Femur (tissue), 1 donor: ENCODE measurements at regions not wholly inside any gene's neighbourhood (a gene's known extent, or its start where the extent isn't known, plus 50 kb on each side); places are given as distances from the start of the nearest gene placed in this dataset.
"Not testable (repeated sequence)": the region's sequence is repeated elsewhere in the genome, so short reads cannot be mapped to it uniquely, and the experiment has no call there.

ENCODE experiments used
- DNase-seq: peaks from one replicate; pipeline ENCODE4 v3.0.0-alpha.2; 2017

GRCh38 chr5:162638849-162639248 lies 571.3 kb downstream of the GABRG2 start:
- DNase-seq = no peak

DNA sequence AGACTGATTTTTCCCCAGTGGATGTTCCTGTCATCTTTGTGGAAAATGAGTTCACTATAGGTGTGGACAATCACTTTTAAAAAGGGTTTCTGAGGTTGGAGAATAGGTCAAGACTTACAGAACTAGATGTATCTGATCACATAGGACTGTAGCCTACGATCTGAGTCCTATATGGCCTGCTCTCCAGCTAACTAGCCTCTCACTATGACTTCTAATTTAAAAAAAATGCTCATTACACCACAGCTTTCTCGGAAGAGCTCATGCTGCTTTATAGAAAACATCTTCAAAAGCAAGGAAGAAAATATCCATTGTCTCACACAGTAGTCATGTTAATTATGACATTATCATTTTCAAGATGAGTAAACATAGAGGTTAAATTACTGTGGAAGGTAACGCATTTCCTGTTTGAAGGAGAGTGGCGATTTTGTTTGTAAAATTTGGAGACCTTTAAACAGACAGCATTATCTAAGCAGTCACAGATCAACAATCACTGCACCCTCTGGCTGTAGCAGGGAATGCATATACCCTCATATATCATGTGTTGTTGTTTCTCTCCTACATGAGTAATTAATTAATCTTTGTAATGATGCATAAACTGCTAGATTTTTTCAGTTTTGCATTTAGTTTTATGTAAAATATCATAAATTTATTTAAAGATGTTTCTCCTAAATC lies 573.7 kb downstream of the GABRG2 start:
- DNase-seq = no peak

DNA sequence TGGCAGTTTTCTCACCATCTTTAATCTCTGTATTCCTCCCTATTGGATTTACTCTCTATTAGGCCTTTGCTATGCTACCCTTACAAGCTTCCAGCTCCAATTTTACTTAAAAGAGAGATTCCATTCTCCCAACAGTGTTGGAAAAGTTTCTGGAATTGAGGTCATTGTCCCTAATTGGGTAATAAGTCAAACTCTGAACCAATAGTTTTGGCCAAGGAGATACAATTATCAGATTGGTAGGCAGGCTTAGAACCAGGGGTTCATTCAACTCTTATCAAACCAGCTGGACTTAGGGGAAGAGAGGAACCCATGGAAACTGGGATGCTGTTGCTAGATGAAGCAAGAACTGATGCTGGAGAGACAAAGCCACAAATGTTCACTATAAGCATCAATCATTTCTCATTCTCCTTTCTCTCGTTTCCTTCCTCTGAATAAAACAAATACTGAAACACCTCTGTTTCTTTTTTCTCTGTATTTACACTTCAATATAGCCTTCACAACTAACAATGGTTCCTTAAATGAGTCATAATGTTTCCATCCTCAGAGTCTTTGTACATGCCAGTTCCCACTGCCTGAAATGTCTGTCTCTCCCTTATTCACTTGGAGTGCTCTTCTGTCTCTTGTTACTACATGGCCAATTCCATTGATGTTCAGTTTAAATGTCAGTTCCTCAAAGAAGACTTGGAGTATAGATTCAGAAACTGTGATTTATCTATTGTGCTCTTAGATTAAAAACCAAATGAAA lies 587.3 kb downstream of the GABRG2 start:
- DNase-seq = no peak

- DNase-seq = no peak
Observed at GRCh38 chr5:162657076-162657475, 589.5 kb downstream of the GABRG2 start.

DNA sequence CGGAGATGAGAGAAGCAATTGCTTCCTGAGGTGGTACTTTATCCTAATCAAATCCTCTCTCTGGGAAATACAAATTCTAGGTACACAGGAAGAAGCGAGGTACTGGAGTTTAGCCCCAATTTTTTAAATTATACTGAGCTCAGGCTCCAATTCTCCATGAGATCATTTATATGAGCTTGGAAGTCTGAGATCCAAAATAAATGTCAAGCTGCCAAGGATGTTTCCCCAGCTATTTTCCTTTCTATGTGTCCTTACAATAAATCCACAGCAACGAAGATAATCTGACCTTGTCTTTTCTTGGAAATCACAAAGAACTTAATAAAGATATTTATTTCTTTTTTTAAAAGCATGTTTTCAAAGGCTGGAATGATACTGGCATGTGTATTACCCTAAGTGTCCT lies 597.3 kb downstream of the GABRG2 start:
- no peak for DNase-seq

DNA sequence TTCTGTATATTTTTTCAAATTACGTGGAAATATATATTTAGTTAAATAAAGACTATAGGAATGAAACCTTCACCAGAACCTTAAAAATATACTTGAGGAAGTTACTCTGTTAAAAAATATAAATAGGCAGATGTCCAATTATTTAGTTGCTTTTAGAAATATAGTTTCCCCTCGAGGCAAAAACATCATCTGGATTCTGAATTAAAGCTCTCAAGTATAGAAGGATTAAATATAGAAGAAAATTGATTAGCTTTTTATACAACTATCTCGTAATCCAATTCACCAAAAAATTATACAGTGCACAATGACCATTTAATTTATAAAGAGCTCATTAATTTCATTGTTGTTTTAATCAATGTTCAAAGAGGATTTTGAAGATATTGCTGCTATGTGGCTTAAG lies 601.4 kb downstream of the GABRG2 start:
- DNase-seq = no peak

GRCh38 chr5:162672061-162672460 lies 604.5 kb downstream of the GABRG2 start:
- DNase-seq = no peak

DNA sequence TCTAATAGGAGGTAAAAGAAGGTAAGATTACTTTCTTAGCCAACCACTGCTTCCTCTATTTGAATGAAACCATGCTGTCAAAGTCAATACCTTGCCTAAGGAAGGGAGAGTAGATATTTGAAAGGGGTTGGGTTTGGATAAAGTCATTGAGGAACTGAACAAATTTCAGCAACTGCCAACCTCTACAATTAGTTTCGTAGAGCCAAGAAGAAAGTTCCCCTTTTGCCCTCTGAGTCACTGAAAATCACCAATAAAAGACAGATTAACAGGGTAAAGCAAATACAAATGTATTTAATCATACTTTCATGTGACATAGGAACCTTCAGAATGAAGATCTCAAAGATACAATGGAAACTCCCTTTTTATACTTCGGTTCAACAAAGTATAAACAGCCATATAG lies 615.7 kb downstream of the GABRG2 start:
- no peak for DNase-seq

DNA sequence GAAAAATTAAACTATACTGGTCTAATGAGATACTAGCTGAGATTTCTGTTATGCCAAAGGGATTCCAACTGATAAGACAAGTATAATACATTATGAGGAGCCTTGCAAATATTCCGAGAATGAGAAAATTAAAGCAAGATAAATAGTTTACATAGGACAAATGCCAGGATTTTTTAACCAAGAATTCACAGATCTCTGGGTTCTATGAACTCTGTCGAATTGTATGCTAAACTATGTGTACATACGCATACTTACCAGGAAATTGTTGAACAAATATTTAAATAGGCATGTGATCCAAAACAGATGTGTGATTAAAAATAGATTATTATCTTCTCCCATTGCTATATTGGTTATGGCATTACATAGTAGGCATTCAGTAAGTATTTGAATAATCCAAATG lies 616.6 kb downstream of the GABRG2 start:
- no peak for DNase-seq

GRCh38 chr5:162685302-162685701 lies 617.7 kb downstream of the GABRG2 start:
- DNase-seq = no peak

DNA sequence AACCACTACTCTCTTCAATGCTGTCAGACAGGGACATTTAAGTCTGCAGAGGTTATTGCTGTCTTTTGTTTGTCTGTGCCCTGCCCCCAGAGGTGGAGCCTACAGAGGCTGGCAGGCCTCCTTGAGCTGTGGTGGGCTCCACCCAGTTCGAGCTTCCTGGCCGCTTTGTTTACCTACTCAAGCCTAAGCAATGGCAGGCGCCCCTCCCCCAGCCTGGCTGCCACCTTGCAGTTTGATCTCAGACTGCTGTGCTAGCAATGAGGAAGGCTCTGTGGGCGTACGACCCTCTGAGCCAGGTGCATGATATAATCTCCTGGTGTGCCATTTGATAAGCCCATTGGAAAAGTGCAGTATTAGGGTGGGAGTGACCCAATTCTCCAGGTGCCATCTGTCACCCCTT lies 628.7 kb downstream of the GABRG2 start:
- not testable (repeated sequence) for DNase-seq

- no peak for DNase-seq
Observed at GRCh38 chr5:162699361-162699760, 631.8 kb downstream of the GABRG2 start.

DNA sequence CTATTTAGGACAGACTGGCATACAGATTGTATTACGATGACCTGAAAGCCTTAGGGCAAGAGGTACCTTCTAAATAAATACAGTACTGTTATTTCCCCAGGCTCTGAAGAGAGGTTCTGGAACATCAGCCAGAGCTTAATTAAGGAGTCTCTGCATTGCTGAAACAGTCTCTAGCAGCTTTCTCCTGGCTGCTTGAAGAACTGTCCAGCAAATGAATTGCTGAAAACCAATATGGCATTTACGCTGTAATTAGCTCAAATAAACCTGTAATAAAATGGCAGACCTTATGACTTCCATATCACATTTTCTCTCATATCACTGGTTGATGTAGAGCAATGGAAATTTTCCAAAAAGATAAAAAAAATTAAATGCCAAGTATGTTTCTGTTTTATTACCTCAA lies 636.3 kb downstream of the GABRG2 start:
- no peak for DNase-seq

DNA sequence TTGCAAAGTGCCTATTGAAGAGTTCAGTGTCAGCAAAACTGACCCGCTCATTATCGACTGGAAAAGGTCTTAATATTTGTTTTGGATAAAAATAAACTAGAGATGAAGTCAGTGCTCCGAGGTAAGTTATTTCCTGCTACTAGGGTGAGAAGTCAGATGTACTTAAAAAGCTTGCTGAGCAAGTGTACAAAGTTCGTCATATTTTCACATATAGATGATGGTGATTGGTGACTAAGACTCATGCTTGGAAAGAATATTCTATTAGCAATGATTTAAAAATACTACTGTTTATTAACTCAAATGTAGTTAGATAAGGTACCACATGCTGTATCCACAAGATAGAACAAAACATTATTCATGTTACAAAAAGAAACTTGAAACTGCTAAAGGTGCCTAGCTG lies 643.7 kb downstream of the GABRG2 start:
- DNase-seq = no peak

DNA sequence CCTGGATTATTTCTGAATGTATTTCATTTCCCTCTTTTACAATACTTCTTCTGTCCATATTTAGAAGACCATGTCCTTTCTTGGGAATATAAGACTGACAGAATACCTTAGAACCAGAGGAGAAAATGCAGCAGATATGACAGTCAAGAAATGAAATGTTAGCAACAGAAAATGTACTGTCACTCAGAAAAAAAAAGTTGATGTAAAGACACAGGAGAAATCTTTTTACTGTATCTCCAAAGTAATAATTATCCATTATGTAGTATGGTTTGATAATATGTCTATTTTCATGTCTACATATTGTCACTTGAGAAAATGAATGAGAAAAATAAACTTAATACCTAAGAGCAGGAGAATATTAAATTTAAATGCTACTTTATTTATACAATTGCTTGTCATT lies 652.1 kb downstream of the GABRG2 start:
- no peak for DNase-seq

- DNase-seq = no peak
Observed at GRCh38 chr5:162721125-162721524, 653.6 kb downstream of the GABRG2 start.

DNA sequence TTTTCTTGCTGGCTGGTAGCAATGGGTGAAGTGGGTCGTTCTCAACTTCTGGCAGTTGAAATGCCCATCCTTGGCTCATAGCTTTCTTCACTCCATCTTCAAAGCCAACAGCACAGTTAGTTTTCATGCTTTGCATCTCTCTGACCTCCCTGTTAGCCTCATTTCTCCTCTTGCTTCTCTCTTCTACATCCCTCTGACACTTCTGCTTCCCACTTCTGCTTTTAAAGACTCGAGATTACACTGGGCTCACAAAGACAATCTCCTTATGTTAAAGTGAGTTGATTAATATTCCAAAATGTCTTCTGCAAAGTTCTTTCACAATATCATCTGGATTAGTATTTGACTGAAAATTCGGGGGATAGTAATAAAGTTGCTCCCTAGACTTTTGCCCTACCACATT lies 684.8 kb upstream of the CCNG1 start:
- DNase-seq = no peak

- DNase-seq = no peak
Observed at GRCh38 chr5:162762119-162762518, 675.3 kb upstream of the CCNG1 start.

DNA sequence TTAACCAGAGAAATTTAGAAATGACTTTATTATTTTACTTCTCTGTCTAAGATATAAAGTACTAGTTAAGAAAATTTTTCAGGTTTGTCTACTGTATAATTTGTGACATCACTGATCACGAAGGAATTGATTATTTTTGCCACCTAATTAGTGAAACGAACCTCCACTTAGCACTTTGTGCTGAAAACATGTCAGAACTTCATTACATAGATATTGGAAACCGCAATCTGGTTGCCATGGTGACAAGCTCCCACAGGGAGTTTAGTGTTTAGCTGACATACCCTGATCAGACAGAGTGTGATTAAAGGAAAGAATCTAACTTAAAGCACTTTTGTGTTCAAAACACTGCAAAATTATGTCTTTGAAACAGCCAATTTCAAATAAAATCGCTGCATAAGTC lies 668.4 kb upstream of the CCNG1 start:
- DNase-seq = no peak

GRCh38 chr5:162785673-162786072 lies 651.7 kb upstream of the CCNG1 start:
- DNase-seq = no peak

DNA sequence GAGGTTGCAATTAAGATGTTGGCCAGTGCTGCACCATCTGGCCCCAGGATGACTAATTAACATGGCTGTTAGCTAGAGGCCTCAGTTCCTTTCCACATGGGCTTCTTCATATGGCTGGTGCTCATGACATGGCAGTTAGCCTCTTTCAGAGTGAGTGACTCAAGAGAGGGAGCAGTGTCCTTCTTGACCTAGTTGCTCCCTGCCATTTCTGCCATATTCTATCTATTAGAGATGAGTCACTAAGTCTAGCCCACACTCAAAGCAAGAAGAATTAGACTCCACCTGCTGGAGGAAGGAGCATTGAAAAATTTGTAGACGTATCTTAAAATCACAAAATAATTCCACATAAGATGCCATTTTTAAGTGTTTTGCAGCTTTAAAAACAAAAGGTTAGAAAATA lies 651.2 kb upstream of the CCNG1 start:
- no peak for DNase-seq

DNA sequence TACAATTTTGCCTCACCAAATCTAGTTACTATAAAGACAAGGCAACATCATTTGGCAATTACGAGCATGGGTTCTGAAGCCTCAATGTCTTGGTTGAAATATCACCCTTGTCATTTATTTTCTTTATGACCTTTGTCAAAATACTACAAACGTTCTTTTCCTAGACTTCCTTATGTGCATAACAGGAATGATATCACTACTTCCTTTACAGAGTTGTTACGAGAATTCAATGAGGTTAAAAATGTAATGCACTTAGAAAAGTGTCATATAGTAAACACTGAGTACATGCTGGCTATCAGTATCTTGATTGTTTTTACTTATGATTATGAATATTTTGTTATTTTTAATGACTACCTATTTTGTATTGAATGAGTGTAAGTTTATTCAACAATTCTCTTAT lies 640.9 kb upstream of the CCNG1 start:
- DNase-seq = no peak

DNA sequence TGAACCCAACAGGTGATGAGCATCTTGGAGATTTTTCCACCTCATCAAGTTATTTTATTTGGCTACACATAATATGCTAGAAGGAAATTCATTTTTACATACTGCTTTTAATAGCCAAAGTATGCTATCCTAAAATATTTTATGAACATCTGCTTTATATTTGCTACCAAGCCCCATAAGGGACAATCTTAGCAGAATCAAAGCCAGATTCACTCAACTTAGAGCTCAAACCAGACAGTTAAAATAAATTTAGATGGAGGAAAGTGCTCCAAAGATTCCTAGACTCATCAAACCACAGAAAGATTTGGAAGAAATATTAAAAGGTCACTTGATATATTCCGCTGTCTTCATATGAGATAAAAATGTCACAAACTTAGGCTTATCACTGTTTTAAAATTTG lies 637.1 kb upstream of the CCNG1 start:
- DNase-seq = no peak

- DNase-seq = peak; percentile 19
Observed at GRCh38 chr5:162801235-162801634, 636.2 kb upstream of the CCNG1 start.

- DNase-seq = no peak
Observed at GRCh38 chr5:162806195-162806594, 631.2 kb upstream of the CCNG1 start.
